Kidney glomerular epithelial cell (primary cell): ENCODE measurements at regions not wholly inside any gene's neighbourhood (a gene's known extent, or its start where the extent isn't known, plus 50 kb on each side); places are given as distances from the start of the nearest gene placed in this dataset.
A peak's percentile ranks its signal among the peaks of the same experiment; 100 is the strongest.
"Not testable (repeated sequence)": the region's sequence is repeated elsewhere in the genome, so short reads cannot be mapped to it uniquely, and the experiment has no call there.

ENCODE experiments used
- DNase-seq: peaks from one replicate; lab custom pipeline; 2025; lab: John Stamatoyannopoulos, UW

- no peak for DNase-seq
Measured at GRCh38 chr2:142330458-142330857, 199.6 kb upstream of the LRP1B start.

- DNase-seq = no peak
Measured at GRCh38 chr2:142325870-142326269, 195.1 kb upstream of the LRP1B start.

- no peak for DNase-seq
Measured at GRCh38 chr2:142323206-142323605, 192.4 kb upstream of the LRP1B start.

GRCh38 chr2:142321706-142322280 is 191.0 kb upstream of the LRP1B start:
- DNase-seq = no peak

GRCh38 chr2:142320067-142320466 is 189.3 kb upstream of the LRP1B start:
- DNase-seq = no peak

- no peak for DNase-seq
Measured at GRCh38 chr2:142316049-142316448, 185.2 kb upstream of the LRP1B start.

GRCh38 chr2:142315346-142315745 is 184.5 kb upstream of the LRP1B start:
- peak; percentile 70 for DNase-seq

GRCh38 chr2:142314164-142314563 is 183.3 kb upstream of the LRP1B start:
- DNase-seq = no peak

GRCh38 chr2:142310530-142310929 is 179.7 kb upstream of the LRP1B start:
- DNase-seq = no peak

GRCh38 chr2:142308744-142309143 is 177.9 kb upstream of the LRP1B start:
- DNase-seq = no peak

- peak; percentile 49 for DNase-seq
Measured at GRCh38 chr2:142307616-142308115, 176.8 kb upstream of the LRP1B start.

- no peak for DNase-seq
Measured at GRCh38 chr2:142307086-142307485, 176.3 kb upstream of the LRP1B start.

GRCh38 chr2:142306131-142306530 is 175.3 kb upstream of the LRP1B start:
- DNase-seq = peak; percentile 79

GRCh38 chr2:142300517-142300916 is 169.7 kb upstream of the LRP1B start:
- no peak for DNase-seq

- no peak for DNase-seq
Measured at GRCh38 chr2:142299021-142299420, 168.2 kb upstream of the LRP1B start.

- DNase-seq = no peak
Measured at GRCh38 chr2:142294225-142294624, 163.4 kb upstream of the LRP1B start.

GRCh38 chr2:142291969-142292368 is 161.2 kb upstream of the LRP1B start:
- DNase-seq = no peak

GRCh38 chr2:142290931-142291330 is 160.1 kb upstream of the LRP1B start:
- peak; percentile 48 for DNase-seq

GRCh38 chr2:142286618-142287017 is 155.8 kb upstream of the LRP1B start:
- no peak for DNase-seq

- DNase-seq = no peak
Measured at GRCh38 chr2:142285480-142285879, 154.7 kb upstream of the LRP1B start.

GRCh38 chr2:142284336-142284735 is 153.5 kb upstream of the LRP1B start:
- DNase-seq = not testable (repeated sequence)

- no peak for DNase-seq
Measured at GRCh38 chr2:142280831-142281230, 150.0 kb upstream of the LRP1B start.

GRCh38 chr2:142270990-142271389 is 140.2 kb upstream of the LRP1B start:
- no peak for DNase-seq

- no peak for DNase-seq
Measured at GRCh38 chr2:142270291-142270690, 139.5 kb upstream of the LRP1B start.
